Hippocampal formation (tissue), 2 donors: ENCODE measurements at regions not wholly inside any gene's neighbourhood (a gene's known extent, or its start where the extent isn't known, plus 50 kb on each side); places are given as distances from the start of the nearest gene placed in this dataset.

Experiments used
- DNase-seq, 2 donors: peaks; one replicate each; lab custom pipeline; 2025; lab: John Stamatoyannopoulos, UW

GRCh38 chr5:82699737-82700136, 377.5 kb downstream of the TMEM167A start:
- no peak for DNase-seq

- no peak for DNase-seq
Measured at GRCh38 chr5:82698026-82698425, 379.2 kb downstream of the TMEM167A start.

- no peak for DNase-seq
Measured at GRCh38 chr5:82694711-82695285, 382.4 kb downstream of the TMEM167A start.

GRCh38 chr5:82692826-82693225, 384.4 kb downstream of the TMEM167A start:
- DNase-seq = no peak

GRCh38 chr5:82684659-82685058, 392.5 kb downstream of the TMEM167A start:
- DNase-seq = no peak

GRCh38 chr5:82684165-82684564, 393.0 kb downstream of the TMEM167A start:
- DNase-seq = no peak

- no peak for DNase-seq
Measured at GRCh38 chr5:82679660-82680059, 397.5 kb downstream of the TMEM167A start.

GRCh38 chr5:82676661-82677060, 398.5 kb upstream of the RPS23 start:
- no peak for DNase-seq

GRCh38 chr5:82674671-82675070, 396.5 kb upstream of the RPS23 start:
- DNase-seq = no peak

GRCh38 chr5:82673057-82673809, 395.1 kb upstream of the RPS23 start:
- no peak for DNase-seq

- no peak for DNase-seq
Measured at GRCh38 chr5:82670692-82671091, 392.5 kb upstream of the RPS23 start.

- DNase-seq = no peak
Measured at GRCh38 chr5:82669720-82670119, 391.6 kb upstream of the RPS23 start.

GRCh38 chr5:82666312-82666711, 388.2 kb upstream of the RPS23 start:
- DNase-seq = no peak

GRCh38 chr5:82664732-82665131, 386.6 kb upstream of the RPS23 start:
- DNase-seq = no peak

GRCh38 chr5:82663225-82663624, 385.1 kb upstream of the RPS23 start:
- no peak for DNase-seq

- no peak for DNase-seq
Measured at GRCh38 chr5:82662340-82662739, 384.2 kb upstream of the RPS23 start.

GRCh38 chr5:82661933-82662332, 383.8 kb upstream of the RPS23 start:
- no peak for DNase-seq

GRCh38 chr5:82661462-82661861, 383.3 kb upstream of the RPS23 start:
- no peak for DNase-seq

- no peak for DNase-seq
Measured at GRCh38 chr5:82659115-82659514, 381.0 kb upstream of the RPS23 start.

GRCh38 chr5:82657033-82657699, 379.0 kb upstream of the RPS23 start:
- no peak for DNase-seq

- DNase-seq = no peak
Measured at GRCh38 chr5:82656341-82656761, 378.2 kb upstream of the RPS23 start.

GRCh38 chr5:82655078-82655477, 376.9 kb upstream of the RPS23 start:
- DNase-seq = no peak

- DNase-seq = no peak
Measured at GRCh38 chr5:82649943-82650342, 371.8 kb upstream of the RPS23 start.
